NCI-H1694 (cell line): ENCODE measurements at regions not wholly inside any gene's neighbourhood (a gene's known extent, or its start where the extent isn't known, plus 50 kb on each side); places are given as distances from the start of the nearest gene placed in this dataset.
A peak's percentile ranks its signal among the peaks of the same experiment; 100 is the strongest.
"Not testable (repeated sequence)": the region's sequence is repeated elsewhere in the genome, so short reads cannot be mapped to it uniquely, and the experiment has no call there.

ENCODE experiments used
- DNase-seq: peaks from one replicate; lab custom pipeline; 2025; lab: John Stamatoyannopoulos, UW

DNA sequence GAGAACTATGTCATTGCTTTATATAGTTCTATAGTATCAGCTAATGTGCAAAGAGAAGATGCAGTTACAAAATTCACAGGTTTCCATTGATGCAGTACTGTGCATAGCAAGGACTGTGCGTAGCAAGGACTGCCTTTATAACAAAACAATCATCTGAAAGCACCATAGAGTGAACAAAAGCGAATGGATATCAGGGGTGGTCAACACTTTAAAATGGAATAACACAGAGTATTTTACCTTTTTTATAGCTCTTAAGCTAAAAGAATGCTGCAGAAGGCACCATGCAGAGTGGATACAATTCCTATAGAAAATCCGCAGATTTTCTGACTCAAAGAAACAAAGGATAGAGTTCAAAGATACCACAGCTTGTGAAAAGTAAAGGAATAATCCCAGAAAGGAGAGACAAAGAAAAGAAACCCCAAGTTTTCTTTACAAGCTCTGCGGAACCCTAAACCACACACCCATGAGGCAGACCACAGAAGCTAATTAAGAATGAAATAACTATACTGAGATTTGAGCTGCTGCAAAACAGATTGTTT lies 229.9 kb upstream of the DTNA start:
- no peak for DNase-seq

DNA sequence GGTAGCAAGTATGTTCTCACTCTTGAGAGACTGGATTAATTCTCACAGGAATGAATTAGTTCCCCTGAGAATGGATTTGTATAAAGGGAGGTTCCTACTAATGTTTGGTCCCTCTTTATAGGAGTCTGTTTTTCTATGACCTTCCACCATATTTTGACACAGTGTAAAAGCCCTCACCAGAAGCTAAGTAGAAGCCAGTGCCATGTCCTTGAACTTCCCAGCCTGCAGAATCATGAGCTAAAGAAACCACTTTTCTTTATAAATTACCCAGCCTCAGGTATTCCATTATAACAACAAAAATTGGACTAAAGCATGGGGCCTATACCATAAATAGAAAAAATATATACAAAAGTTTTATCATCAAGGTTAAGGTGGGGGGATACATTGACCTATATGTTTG lies 227.9 kb upstream of the DTNA start:
- no peak for DNase-seq

DNA sequence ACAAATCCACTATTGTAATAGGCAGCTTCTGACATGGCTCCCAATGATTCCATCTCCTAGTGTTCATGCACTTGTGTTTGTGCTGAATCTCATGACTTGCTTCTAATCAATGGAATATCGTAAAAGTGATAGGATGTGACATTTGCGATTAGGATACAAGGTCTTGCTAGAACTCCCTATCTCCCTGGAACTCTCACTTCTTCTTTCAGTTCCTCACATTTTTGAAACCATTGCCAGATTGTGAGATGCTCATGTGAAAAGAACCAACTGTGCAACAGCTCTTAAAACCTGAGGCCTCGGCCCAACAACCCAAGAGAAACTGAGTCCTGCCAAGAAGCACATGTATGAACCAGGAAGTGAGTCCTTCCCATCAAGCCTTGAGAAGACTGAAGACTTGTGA lies 226.9 kb upstream of the DTNA start:
- no peak for DNase-seq

DNA sequence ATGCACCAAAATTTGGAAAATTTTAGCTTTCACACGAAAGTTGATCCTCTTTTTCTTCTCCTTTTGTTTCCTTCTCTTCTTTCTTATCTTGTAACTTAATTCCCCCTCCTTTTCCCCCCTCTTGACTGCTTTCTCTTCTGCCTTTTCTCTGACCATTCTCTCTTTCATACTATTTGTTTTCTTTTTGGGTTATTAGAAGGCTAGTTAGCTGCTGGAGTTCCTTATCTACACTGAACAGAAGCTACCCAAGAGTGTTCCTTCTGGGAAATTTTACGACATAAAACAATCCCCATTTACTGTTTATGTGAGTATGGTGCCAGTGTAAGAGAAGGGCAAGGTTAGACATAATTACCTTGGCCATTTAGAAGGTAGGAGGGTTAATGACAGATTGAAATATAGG lies 218.4 kb upstream of the DTNA start:
- DNase-seq: no peak

DNA sequence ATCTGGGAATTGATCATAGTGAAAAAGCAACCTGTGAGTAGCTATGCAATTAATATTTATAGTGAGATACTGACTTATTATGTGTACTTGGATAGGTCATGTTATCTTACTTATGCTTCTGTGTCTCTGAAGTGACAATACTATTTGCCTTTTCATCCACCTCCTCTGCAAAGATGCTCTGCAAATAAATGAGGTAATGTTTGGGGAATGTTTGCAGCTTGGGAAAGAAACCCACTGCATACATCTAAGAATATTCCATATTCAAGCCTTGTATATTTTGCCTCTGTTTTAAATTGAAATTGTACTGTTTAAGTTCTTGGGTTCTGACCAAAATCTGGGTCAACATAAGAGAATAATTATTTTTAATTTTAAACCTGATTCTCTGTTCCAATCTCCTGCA lies 217.4 kb upstream of the DTNA start:
- DNase-seq: no peak

DNA sequence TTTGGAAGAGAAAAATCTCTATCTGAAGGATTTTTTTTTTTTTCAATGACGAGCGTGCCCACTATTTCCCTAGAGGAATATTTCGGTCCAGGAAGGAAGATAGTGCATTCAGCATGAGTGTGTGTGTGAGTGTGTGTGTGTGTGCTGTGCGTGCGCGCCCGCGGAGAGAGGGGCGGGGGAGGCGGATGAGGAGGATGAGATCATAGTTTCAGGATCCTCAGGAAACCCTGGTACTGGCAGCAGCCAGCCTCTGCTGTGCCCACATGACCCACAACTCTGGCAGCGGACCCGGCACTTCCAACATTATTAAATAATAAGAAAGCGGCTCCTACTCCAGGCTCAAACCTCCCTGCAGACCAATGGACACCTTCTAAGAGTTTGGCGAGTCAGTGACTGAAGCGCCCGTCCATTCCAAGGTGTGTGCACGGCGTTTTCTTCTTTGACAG lies 217.0 kb upstream of the DTNA start:
- peak; percentile 40 for DNase-seq

DNA sequence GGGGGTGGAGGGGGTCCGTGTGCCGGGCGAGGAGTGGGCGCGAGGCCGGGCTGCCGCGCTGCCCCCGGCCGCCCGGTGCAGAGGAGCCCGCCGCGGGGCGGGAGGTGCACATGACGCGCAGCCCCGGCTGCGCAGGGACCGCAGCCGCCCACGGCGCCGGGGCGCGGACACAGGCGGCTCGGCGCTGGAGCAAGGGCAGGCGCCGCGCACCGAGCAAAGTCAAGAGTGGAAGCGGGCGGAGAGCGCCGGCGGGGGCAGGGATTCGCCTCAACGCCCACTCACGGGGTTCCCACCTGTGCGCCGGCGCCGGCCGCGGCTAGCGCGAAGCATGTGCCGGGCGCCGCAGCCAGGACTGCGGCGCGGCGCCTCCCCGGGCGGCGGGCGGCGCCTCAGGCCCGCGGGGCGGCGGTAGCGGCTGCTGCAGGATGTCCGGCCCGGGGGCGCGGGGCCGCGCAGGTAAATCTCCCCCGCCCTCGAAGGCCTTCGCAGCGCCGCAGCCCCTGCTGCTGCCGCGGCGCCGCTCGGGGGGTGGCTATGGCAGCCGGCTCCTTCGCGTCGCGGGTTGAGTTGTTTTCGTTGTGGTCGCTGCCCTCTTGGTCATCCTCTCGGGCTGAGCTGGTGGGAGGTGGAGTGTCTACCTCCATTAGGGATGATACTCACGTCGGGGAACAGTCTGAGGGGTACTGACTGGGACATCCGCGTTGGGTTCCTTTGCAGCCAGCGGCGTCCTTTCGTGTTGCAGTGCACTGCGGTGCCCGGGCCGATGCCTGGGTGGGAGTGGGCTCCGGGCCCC lies 216.3 kb upstream of the DTNA start:
- DNase-seq: no peak

DNA sequence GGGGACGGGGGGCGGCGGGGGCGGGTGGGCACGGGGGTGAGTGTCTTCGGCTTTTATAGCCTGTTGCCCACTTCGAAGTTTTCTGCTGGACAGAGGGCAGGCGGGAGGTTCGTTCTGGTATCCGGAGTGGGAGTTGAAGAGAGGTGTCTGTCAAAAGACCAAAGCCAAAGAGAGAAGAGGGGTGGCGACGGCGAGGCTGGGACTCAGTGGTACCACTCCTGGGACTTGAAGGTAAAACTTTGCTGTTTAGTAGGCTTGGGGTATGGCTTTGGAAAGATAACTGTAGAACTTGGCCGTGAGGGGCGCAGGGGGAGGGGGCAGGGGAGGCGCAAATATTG lies 215.8 kb upstream of the DTNA start:
- no peak for DNase-seq

DNA sequence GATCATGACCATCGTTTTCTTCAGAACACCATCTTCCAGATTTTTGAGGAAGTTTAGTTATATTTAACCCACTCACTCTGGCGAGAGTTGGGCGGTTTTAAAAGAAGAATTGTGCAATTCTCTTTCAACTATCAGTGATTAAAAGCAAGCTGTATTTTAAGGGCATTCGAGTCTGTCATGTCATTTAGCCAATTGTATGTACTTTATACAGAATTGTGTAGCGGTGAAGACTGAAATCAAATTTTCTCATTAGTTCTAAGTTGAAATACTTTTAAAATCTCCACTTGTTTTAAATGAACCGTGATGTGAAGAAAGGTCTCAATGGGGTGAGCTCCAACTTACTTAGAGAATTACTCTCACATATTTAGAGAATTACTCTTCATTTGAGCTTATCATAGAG lies 214.6 kb upstream of the DTNA start:
- no peak for DNase-seq

DNA sequence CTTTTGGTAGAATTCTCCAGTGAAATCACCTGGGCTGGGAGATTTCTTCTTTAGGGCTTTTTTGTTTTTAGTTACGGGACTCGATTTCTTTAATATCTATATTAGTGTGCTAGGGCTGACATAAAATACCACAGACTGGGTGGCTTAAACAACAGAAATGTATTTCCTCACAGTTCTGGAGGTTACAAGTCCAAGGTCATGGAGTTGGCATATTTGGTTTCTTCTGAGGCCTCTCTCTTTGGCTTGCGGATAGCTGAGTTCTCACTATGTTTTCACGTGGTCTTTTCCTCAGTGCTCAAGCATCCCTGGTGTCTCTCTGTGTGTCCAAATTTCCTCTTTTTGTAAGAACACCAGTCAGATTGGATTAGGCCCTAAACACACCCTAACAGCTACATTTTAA lies 208.5 kb upstream of the DTNA start:
- DNase-seq: no peak

DNA sequence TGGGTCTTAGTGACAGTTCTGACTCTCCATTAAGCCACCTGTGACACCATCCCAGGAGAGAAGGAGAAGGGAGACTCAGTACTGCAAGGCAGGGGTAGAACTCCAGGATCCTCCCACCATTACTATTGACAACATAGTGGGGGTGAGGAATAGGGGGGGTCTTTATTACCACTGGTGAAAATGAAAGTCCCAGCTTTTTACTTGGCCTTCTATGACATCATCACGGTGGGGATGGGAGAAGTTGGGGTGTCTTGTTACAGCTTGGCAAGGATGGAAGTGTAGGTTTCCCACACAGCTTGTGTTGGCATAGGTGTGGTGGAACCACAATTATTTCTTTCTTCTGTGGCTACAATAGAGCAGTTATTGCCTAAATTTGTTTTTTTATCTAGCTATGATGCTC lies 203.9 kb upstream of the DTNA start:
- no peak for DNase-seq

DNA sequence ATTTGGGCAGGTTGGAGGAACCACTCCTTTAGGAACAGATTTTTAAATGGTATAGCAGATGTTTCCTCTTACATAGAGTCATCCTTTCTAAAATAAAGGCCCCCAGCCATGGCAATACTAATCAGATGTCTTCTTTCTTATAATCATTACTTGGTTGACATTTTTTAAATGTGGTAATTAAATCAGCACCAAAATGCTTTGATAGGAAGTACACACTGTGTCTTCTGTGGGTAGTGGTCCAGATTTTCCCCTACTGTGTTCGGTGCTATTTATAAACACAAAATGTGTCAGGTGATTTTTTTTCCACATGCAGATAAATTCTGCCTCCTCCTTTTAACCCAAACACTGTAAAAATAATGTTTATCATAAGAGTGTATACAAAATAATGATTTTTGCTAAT lies 200.9 kb upstream of the DTNA start:
- DNase-seq: no peak

DNA sequence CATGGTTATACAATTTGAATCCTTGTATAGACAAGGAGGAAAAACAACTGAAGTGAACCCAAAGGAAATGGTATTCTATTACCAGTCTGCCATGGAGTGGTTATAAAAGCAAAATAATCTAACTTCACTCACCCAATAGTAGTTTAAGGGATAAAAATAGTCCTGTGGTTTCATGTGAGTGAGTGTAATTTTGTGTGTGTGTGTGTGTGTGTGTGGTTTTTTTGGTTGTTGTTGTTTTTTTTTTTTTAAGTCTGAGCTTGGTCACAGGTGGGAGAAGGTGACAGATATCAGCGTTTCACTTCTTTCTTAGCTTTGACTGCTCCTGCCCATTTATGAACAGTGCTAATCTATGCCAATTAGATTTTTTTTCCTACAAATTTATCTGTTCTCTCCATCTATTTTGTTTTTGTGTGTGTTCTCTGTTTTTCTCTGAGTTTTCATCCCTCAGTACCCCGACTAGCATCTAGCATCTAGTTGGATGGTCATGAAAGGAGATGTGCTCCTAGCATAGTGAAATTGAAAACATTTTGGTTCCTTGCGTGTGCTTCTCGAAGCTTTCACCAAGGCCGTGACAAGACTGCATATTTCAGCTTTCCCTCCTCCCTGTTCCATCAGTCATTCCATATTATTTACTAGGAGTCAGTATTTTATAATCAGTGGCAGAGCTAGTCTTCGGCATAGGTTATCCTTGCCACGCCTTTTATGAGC lies 200.1 kb upstream of the DTNA start:
- DNase-seq: no peak

DNA sequence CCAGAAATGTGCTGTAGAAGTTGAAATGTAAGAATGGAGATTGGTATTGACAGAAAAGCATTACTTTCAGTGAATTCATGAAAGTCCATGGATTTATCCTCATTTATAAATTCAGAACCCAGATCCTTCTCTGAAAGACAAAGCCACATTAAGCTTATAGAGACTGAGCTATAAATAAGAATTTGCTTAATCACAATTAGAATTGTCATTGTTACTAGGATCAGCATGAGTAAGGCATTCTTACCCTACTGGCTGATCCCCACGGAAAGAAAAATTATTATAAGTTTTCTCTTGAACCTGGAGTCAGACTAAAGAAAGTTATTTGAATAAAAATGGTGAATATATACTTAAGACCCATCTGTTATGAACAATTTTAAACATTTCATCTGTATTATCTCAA lies 199.2 kb upstream of the DTNA start:
- DNase-seq: no peak

DNA sequence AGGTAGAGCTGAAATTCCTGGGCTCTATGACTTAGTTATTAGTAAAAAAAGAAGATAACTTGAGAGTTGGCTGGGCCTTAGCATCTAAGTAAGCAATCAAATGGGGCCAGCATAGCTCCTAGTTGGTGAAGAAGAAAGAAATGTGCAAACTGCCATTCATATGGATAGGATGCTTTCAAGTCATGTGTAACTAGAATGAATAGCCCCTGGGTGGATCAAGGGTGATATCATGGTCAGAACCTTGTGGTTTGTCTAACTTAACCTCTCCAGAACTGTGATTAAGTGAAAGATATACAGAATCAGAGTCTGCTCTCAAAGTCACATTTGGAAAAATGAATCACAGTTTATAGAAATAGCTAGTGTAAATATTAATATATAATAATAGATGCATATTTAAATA lies 198.7 kb upstream of the DTNA start:
- DNase-seq: no peak

DNA sequence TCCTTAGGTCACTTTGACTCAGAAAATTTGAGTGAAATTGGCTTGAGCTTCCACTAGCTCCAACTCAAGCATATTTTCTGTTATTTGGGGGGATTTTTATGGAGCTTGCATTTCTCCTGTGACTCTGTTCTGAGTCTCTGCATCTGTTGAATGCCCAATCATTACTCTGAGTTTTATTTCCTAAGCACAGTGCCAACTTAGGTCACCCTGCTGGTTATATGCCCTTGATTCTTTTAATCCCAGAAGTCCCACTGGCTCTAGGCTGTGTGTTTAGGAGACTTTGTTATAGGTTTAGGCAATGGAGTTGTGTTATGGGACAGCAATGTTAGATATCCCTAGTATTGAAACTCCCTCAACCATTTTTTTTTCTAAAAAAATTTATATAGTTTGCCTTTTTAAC lies 198.2 kb upstream of the DTNA start:
- no peak for DNase-seq

DNA sequence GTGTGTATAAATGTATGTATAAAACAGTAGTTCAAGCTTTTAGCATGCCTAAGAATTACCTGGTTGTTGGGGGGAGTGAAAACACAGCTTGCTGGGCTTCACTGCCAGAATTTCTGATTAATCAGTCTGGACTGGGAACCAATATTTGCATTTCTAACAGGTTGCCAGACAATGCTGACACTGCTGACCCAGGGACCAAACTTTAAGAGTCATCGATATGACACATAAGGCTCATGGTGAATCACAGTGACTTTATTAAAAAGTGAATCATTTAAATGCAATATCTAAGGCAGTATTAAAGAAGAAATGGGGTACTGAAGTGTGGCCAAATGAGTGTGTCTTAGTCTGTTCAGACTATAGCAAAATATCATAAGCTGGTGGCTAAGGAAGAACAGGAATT lies 195.9 kb upstream of the DTNA start:
- no peak for DNase-seq

DNA sequence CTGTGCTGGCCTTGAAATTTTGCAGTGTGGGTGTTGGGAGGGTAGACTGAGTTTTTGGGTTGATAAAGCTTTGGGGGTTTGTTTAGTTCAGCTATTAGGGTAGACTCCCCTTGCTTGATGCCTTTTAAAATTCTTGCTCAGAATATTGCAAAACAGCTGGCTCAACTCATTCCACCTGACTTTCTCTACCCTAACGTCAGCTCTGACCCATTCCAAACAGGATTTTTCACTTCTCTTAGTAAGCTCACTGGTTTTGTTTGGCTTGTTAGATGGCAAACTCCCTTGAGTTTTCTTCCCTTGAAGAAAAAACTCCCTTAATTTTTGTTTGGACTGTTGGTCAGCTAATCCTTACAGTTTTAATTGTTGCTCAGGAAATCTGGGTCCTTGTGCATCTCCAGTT lies 195.1 kb upstream of the DTNA start:
- no peak for DNase-seq

DNA sequence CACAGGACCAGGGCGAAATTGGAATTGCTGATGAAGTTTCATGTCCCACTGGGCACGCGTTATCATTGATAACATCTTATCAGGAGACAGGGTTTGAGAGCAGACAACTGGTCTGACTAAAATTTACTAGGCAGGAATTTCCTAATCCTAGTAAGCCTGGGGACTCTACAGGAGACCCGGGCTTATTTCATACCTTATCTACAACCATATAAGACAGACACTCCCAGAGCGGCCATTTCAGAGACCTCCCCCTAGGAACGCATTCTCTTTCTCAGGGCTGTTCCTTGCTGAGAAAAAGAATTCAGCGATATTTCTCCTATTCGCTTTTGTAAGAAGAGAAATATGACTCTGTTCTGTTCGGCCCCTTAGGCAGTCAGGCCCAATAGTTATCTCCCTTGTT lies 193.7 kb upstream of the DTNA start:
- not testable (repeated sequence) for DNase-seq

DNA sequence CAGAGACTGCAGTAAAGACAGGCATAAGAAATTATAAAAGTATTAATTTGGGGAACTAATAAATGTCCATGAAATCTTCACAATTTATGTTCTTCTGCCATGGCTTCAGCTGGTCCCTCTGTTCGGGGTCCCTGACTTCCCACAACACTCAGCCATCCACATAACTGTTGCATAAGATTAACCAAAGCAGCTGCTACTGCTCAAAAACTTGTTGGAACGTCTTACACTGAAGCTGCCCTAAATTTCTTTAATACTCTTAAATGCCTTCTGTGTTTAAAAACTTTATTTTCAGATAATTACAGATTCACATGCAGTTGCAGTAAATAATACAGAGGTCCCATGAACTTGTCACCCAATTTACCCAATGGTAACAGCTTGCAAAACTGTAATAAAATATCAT lies 193.1 kb upstream of the DTNA start:
- not testable (repeated sequence) for DNase-seq

DNA sequence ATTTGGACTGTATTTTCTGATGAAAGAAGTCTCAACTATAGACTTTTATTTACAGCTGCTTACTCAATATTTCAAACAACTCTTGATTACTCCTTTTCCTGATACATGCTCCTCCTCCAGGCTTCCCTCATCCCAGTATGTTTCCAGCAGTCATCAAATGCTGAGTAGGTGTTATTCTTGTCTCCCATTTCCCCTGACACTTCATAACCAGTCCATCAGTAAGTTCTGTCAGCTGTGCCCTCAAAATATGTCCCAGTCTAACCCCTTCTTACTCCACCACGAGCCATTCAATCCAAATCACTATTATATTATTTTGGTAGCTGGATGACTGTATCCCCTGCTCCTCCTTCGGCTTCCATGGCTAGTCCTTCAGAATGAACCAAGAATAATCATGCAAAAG lies 189.1 kb upstream of the DTNA start:
- no peak for DNase-seq

DNA sequence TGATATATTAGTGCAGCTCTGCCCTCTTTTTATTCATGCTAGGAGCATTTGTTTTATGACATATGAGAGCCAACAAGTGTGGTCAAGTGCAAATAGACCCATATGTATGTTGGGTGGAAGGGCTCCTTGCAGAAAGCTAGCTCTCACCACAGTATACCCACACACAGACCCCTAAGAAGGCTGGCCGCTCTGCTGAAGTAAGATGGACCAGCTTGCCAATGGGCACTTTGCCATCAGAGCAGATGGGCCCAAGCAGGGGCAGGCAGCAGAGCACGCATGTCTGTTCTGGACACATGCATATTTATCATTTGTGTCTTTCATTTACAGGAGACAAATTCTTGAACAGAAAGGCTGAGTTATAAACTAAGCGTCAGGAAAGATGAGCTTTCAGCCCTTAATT lies 187.5 kb upstream of the DTNA start:
- peak; percentile 11 for DNase-seq

DNA sequence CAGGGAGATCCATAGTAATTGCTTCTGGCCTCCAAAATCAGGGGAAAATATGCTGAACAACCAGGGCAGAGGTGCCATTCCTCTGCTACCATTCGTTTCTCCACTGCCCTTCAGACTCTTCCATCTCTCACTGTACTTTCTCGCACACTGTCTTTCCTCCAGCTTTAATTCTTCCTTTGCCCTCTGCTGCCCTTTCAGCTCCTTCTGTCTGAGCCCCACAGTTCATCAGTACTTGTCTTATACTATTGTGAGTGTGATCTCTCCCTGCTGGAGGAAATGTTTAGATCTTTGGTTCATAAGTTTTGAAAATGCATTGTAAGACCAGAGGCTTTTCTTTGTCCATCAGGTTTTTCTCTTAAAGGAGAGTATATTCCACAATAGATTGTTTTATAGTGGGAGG lies 184.9 kb upstream of the DTNA start:
- DNase-seq: no peak

DNA sequence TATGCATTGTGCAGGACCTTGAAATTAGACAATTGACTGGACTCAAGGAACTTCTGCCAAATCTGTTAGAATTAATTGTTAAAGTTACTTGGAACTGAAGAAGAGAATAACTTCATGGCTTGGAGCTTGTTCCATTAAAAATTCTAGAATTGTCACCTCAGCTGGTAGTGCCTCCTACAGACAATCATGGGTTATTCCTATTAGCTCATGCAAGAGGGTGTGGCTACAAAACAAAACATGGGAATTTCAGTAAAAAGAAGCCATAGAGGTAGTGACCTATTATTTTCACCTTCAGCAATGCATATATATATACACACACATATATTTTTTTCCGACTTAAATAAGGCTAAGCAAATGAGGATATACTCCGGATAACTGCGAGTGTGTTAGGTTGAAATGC lies 181.9 kb upstream of the DTNA start:
- no peak for DNase-seq
